ENCODE measurements at regions not wholly inside any gene's neighbourhood (a gene's known extent, or its start where the extent isn't known, plus 50 kb on each side); places are given as distances from the start of the nearest gene placed in this dataset.

- no peak overlapping the region for H3K27ac ChIP-seq (ENCODE audit: low read depth, low read length, poor library complexity, severe bottlenecking)
- no peaks in the 10 kb centered on the region for H3K27me3 ChIP-seq (replicated peaks; ENCODE audit: insufficient read depth, low read depth, low read length, poor library complexity)
- TF ChIP-seq EZH2 (IDR thresholded peaks at IDR 0.05; ENCODE audit: borderline replicate concordance, low read depth, low read length, poor library complexity, severe bottlenecking) = no peak
- H3K4me3 ChIP-seq (ENCODE audit: low read depth, low read length, poor library complexity, severe bottlenecking) = no peak overlapping the region
- no TSS peak for BruUV-seq (replicated peaks)
- no peaks in the 10 kb centered on the region for H3K9me3 ChIP-seq (ENCODE audit: low read depth, low read length, poor library complexity, severe bottlenecking)
- peaks cover 47% of the 10 kb centered on the region for H3K4me1 ChIP-seq (ENCODE audit: insufficient read depth, low read length, poor library complexity, severe bottlenecking)
- ChIA-PET CTCF (no interaction called here), POLR2A (ENCODE audit: low non-redundant PET) (no interaction called here)
- peak; percentile 37 for DNase-seq (ENCODE audit: low spot score)
- no peaks in the 10 kb centered on the region for H3K36me3 ChIP-seq (ENCODE audit: insufficient read depth, low read length, poor library complexity, severe bottlenecking)
- intact Hi-C loops (cut with micrococcal nuclease; ENCODE audit: unreplicated experiment) = loop anchor here (10.0 kb wide), 2 partner anchors 65 to 185 kb away; no protein-coding TSS in a partner anchor
These were observed 145.1 kb downstream of the GNAI1 start for GRCh38 chr7:80279760-80280159.

GRCh38 chr7:80278737-80279136, 144.1 kb downstream of the GNAI1 start:
- Histone ChIP-seq H3K4me1 (ENCODE audit: insufficient read depth, low read length, poor library complexity, severe bottlenecking) (peaks cover 52% of the 10 kb centered on the region), H3K27ac (ENCODE audit: low read depth, low read length, poor library complexity, severe bottlenecking) (peak overlapping the region; percentile 79), H3K9me3 (ENCODE audit: low read depth, low read length, poor library complexity, severe bottlenecking) (no peaks in the 10 kb centered on the region), H3K4me3 (ENCODE audit: low read depth, low read length, poor library complexity, severe bottlenecking) (no peak overlapping the region), H3K36me3 (ENCODE audit: insufficient read depth, low read length, poor library complexity, severe bottlenecking) (no peaks in the 10 kb centered on the region), H3K27me3 (replicated peaks; ENCODE audit: insufficient read depth, low read depth, low read length, poor library complexity) (no peaks in the 10 kb centered on the region)
- no peak for DNase-seq (ENCODE audit: low spot score)
- intact Hi-C loops (cut with micrococcal nuclease; ENCODE audit: unreplicated experiment) = loop anchor here (10.0 kb wide), 1 partner anchor 64 kb away; no protein-coding TSS in a partner anchor
- ChIA-PET CTCF (no interaction called here), POLR2A (ENCODE audit: low non-redundant PET) (no interaction called here)
- no TSS peak for BruUV-seq (replicated peaks)
- no peak for TF ChIP-seq CTCF (conservative IDR thresholded peaks at IDR 0.05; ENCODE audit: low read depth, low read length)

GRCh38 chr7:80277434-80278427, 143.1 kb downstream of the GNAI1 start:
- BruUV-seq (replicated peaks) = no TSS peak
- Histone ChIP-seq H3K4me1 (ENCODE audit: insufficient read depth, low read length, poor library complexity, severe bottlenecking) (peaks cover 61% of the 10 kb centered on the region), H3K9me3 (ENCODE audit: low read depth, low read length, poor library complexity, severe bottlenecking) (no peaks in the 10 kb centered on the region), H3K27me3 (replicated peaks; ENCODE audit: insufficient read depth, low read depth, low read length, poor library complexity) (no peaks in the 10 kb centered on the region), H3K36me3 (ENCODE audit: insufficient read depth, low read length, poor library complexity, severe bottlenecking) (no peaks in the 10 kb centered on the region), H3K27ac (ENCODE audit: low read depth, low read length, poor library complexity, severe bottlenecking) (peak overlapping the region; percentile 79), H3K4me3 (ENCODE audit: low read depth, low read length, poor library complexity, severe bottlenecking) (peak overlapping the region; percentile 2)
- POLR2A ChIA-PET (ENCODE audit: low non-redundant PET) = interaction anchor here (0.6 kb wide), 1 partner anchor 1675 kb away, joined by 4 read pairs; no protein-coding TSS in a partner anchor
- TF ChIP-seq CTCF (conservative IDR thresholded peaks at IDR 0.05; ENCODE audit: low read depth, low read length) = no peak
- TF ChIP-seq EZH2 (IDR thresholded peaks at IDR 0.05; ENCODE audit: borderline replicate concordance, low read depth, low read length, poor library complexity, severe bottlenecking) = no peak
- intact Hi-C loops (cut with micrococcal nuclease; ENCODE audit: unreplicated experiment) = loop anchor here (1.0 to 10.0 kb wide), 2 partner anchors 63 to 163 kb away; no protein-coding TSS in a partner anchor
- peak; percentile 92 for DNase-seq (ENCODE audit: low spot score)
- CTCF ChIA-PET = no interaction called here

Data from A673 (cell line).